AG04449 (cell line): ENCODE measurements at regions not wholly inside any gene's neighbourhood (a gene's known extent, or its start where the extent isn't known, plus 50 kb on each side); places are given as distances from the start of the nearest gene placed in this dataset.

Experiments used
- CTCF ChIA-PET: fragments of 350-600 bp; formaldehyde crosslinking; extraction: SDS; loops from one replicate; lab custom pipeline; 2021; ENCODE audit warnings: antibody characterized with exemption; lab: Yijun Ruan, JAX
- POLR2A ChIA-PET: fragments of 400-600, 350-600 bp; formaldehyde crosslinking; extraction: SDS; loops from one replicate; lab custom pipeline; 2020; ENCODE audit warnings: antibody characterized with exemption, inconsistent platforms; lab: Yijun Ruan, JAX
- DNase-seq: peaks from one replicate; pipeline ENCODE4 v3.0.0-alpha.2; 2010; ENCODE audit warnings: low read depth, low spot score
- H3K4me3 ChIP-seq: 2 replicates; pipeline ENCODE4 v1.5.1; 2011; ENCODE audit warnings: low read depth, mild to moderate bottlenecking, control low read depth, low read length
- TF ChIP-seq, protein P1 (sequence below): IDR thresholded peaks from one replicate; pipeline ENCODE4 v1.5.1; 2011; ENCODE audit warnings: mild to moderate bottlenecking, moderate library complexity, low read length, control low read depth, inconsistent platforms; ENCODE audit not compliant: insufficient read depth; ENCODE audit errors: missing control alignments

DNA sequence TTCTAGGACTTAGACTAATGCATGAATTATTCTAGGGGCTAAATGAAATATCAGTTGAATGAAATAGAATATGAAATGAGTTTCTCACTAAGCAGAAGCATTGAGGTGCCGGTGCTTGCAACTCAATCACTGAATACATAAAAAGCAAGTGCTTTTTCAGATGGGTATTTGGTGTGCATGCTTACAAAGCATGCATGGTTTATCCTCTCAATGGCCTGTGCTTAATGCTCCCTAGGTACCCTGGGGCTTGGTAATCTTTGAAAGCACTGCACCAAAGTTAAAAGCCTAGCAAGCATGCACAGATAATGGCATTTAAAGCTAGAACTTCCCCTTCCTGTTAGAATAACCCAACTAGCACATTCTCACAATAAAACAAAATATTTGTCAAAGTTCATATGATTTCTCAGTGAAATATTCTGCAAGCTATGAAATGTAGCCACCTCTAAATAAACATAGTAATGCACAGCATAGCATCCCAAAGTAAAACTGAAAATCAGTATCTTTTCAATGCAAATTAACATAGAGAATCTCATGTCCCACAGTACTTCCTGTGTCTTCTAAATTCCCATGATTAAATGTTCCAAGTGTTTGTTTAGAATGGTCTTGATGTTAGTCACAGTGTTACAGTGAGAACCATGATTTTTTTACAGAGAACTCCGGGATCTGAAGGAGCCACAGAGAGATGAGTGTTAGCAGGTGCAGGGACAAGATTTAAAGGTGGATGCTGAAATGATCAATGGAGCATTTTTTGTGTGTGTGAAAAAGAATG is 143.4 kb upstream of the CDH6 start:
- ChIA-PET CTCF (no interaction called here), POLR2A (no interaction called here)
- no peak overlapping the region for H3K4me3 ChIP-seq
- TF ChIP-seq, protein P1, sequence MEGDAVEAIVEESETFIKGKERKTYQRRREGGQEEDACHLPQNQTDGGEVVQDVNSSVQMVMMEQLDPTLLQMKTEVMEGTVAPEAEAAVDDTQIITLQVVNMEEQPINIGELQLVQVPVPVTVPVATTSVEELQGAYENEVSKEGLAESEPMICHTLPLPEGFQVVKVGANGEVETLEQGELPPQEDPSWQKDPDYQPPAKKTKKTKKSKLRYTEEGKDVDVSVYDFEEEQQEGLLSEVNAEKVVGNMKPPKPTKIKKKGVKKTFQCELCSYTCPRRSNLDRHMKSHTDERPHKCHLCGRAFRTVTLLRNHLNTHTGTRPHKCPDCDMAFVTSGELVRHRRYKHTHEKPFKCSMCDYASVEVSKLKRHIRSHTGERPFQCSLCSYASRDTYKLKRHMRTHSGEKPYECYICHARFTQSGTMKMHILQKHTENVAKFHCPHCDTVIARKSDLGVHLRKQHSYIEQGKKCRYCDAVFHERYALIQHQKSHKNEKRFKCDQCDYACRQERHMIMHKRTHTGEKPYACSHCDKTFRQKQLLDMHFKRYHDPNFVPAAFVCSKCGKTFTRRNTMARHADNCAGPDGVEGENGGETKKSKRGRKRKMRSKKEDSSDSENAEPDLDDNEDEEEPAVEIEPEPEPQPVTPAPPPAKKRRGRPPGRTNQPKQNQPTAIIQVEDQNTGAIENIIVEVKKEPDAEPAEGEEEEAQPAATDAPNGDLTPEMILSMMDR: no peak
- DNase-seq: no peak

DNA sequence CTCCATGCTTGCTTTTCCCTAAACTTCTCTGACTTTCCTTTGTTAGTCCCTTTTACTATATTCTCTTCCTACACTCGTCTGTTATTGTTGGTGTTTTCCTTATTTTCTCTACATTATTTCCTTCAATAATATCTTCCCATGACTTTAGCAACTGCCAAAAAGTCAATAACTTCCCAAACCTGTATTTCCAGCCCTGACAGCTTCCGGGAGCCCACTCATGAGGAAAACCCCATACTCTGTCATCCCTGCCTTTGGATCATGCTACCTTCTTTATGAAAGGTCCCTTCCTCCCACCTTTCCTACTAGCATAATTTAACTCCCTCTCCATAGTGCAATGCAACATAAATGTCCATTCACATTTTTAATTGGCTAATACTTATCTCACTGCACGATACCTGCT is 144.0 kb upstream of the CDH6 start:
- H3K4me3 ChIP-seq: no peak overlapping the region
- TF ChIP-seq, protein P1: no peak
- ChIA-PET POLR2A (no interaction called here), CTCF (no interaction called here)
- DNase-seq: no peak

DNA sequence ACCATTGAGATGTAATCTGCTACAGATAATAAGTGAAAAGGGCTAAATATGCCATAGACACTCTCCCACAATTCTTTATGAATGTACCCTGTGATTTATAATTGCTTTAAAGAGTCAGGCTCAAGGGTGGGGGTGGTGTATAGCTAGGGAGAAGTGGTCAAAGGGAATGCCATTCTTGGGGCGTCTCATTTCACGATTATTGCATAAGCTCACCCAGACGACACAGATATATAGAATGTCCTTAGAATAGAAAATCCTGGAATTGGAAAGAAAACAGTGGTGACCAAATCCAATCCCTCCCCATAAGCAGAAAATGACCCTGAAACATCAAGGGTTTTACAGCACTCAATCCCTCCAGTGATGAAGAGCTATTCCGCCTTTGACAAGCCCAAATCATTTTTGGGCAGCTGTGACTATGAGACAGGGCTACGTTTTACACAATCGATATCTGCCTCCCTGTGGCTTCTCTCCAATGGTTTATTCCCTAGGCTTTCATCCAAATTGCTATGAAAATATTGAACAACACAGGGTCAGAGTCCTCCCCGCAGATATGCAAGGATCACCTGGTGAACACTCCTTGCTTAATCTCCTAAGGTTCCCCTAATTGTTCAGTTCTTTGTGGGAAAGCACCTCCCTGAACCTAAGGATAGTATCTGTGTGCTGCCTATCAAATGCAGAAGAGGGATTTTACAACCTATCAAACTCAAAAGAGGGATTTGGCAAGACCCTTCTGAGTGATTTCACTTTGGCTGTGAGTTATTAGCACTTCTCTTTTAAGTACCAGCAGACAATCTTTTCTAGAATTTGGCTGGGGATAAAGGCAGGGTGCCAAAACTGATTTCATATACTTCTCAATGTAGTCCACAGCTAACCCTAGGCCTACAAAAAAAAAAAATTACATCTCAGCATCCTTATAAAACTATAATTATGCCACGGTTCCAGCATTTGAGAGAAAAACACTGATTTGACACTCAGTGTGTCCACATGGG is 144.9 kb upstream of the CDH6 start:
- H3K4me3 ChIP-seq: no peak overlapping the region
- POLR2A ChIA-PET: no interaction called here
- CTCF ChIA-PET: no interaction called here
- DNase-seq: no peak
- TF ChIP-seq, protein P1: no peak

DNA sequence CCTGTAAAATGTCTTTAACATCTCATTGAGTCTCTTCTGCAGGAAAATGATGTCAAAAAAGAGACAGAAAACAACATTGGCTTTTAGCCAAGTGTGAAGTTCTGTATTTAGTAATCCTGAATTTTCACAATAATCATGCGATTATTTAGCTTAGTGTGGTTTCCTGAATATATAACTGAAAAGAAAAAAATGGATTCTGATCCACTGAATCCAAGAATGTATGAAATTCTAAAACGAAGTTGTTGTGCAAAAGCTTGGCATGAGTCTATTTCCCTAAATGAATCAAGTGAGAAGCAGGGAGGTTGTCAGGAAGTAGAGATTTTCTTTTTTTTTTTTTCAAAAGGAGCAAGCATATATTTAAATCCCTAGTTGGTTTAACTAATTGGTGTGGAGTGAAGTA is 145.9 kb upstream of the CDH6 start:
- TF ChIP-seq, protein P1: no peak
- DNase-seq: no peak
- POLR2A ChIA-PET: no interaction called here
- no peak overlapping the region for H3K4me3 ChIP-seq
- CTCF ChIA-PET: no interaction called here

DNA sequence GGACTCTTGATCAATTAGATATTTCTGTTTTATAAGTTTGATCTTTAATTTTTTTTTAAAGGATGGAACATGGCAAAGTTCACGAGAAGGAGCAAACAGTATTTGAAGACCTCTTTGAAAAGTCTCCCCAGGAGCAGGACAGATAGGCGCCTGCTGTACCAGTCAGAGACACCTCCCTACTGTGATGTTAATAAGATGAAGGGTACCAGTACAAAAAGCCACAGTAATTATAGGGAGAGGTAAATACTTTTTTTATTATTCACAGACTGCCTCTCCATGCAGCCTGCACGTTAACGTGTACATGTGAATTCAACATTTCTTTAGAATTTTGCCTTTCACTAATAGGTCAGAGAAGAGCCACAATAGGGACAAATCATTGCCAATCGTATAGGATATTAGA is 146.5 kb upstream of the CDH6 start:
- no peak overlapping the region for H3K4me3 ChIP-seq
- no peak for DNase-seq
- CTCF ChIA-PET: no interaction called here
- POLR2A ChIA-PET: no interaction called here
- TF ChIP-seq, protein P1: no peak

DNA sequence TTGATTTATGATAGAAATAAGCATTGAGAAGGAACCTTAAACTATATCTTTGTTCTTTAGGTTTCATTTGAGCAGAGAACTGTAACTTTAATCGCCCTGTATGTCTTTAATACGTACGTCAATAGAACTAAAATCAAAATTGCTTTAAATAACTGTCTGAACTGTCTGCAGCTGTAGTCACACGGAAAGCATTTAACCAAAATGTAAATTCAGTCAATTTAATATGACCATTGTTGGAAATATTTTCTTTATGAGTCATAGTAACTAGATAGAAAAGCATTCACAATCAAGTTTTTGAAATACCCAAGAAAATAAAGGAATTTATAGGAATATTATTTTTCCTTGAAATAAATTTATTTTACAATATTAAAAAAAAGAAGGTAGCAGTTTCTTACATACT is 157.1 kb upstream of the CDH6 start:
- POLR2A ChIA-PET: no interaction called here
- no peak for DNase-seq
- CTCF ChIA-PET: no interaction called here
- H3K4me3 ChIP-seq: no peak overlapping the region
- TF ChIP-seq, protein P1: no peak
